Fibroblast of skin of right biceps (primary cell): ENCODE measurements at regions not wholly inside any gene's neighbourhood (a gene's known extent, or its start where the extent isn't known, plus 50 kb on each side); places are given as distances from the start of the nearest gene placed in this dataset.

ENCODE experiments used
- DNase-seq: peaks from one replicate; pipeline ENCODE4 v3.0.0-alpha.2; 2013

GRCh38 chr4:122027203-122027602, 75.3 kb upstream of the TRPC3 start:
- no peak for DNase-seq

DNA sequence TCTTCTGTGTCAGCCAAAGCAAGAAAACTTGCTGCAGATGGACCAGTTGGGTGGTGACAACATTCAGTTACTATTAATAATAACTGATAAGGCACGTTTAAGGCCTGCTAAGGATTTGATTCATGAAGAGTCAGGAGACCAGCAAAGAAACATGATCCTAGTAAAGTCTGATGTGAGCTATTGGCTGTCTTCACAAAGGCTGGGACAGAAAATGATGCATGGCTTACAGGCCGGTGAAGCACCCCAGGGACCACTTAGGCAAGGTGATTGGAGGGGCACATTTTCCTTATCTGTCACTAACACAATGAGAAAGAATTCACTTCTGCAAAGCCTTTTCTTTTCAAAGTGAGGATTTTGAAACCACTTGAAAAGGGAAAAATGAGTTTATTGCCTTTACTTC, 65.4 kb upstream of the TRPC3 start:
- peak; percentile 76 for DNase-seq

DNA sequence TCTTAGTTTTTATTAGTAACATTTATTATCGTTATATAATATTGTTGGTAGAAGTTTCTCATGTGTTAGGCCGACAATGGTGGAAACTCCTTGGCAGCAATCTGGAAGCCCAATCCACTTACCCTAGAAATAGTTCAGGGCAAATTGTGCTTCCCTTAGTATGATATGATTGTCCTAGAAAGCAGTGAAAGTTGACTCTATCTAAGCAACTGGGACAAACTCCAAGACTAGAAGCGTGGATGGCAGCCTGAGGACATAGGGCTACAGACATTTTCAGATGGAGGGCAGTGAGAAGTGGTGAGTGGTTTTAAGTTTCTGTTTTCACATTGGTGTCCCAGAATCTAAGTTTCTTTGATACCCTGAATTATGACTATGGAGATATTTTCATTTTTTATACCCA, 63.3 kb upstream of the TRPC3 start:
- DNase-seq = no peak

- peak; percentile 93 for DNase-seq
Observed at GRCh38 chr4:122012735-122013134, 60.9 kb upstream of the TRPC3 start.

DNA sequence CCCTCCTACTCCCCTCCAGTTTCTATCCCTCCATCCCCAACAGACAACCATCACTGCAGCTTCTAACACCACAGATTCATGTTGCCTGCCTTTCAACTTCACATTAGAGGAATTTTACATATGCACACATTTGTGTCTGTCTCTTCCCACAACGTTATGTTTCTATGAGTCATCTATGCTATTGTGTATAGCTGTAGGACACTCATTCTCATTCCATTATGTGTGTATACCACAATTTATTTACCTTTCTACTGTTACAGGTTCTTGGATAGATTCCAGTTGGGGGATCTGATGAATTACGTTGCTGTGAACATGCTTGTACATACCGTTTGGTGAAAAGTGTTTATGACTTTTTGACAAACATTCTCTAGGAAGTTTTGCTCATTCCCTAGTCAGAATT, 58.8 kb upstream of the TRPC3 start:
- DNase-seq = peak; percentile 93

DNA sequence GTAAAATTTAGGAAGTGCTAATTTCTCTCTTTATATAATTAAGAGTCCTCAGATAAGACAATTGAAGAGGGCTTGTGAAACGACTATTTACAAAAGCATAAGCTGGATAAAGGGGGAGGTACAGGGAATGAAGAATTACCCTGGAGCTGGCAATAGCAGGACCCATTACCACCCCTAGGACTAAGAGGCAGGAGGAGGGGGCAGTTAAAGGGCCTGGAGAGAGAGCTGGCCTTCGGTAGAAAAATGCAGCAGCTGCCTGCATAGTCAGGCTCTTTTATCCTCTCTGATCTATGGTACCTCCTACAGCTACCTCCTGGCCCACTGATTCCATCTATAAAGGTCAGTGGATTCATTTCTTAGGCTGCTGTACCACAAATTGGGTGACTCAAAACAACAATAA, 57.7 kb upstream of the TRPC3 start:
- no peak for DNase-seq

- DNase-seq = peak; percentile 43
Observed at GRCh38 chr4:122007016-122007415, 55.2 kb upstream of the TRPC3 start.

- DNase-seq = peak; percentile 86
Observed at GRCh38 chr4:122005064-122005755, 53.4 kb upstream of the TRPC3 start.

GRCh38 chr4:122003335-122003734, 51.5 kb upstream of the TRPC3 start:
- no peak for DNase-seq
